Neural cell (in vitro differentiated cells): ENCODE measurements at regions not wholly inside any gene's neighbourhood (a gene's known extent, or its start where the extent isn't known, plus 50 kb on each side); places are given as distances from the start of the nearest gene placed in this dataset.

Source experiments
- CTCF ChIP-seq: fragments of 450-650 bp; IDR thresholded peaks from 2 replicates; pipeline ENCODE4 v1.5.1; 2014; ENCODE audit warnings: antibody characterized with exemption, mild to moderate bottlenecking, moderate library complexity; ENCODE audit not compliant: poor library complexity, severe bottlenecking
- EP300 ChIP-seq: fragments of 450-650 bp; conservative IDR thresholded peaks from 2 replicates; pipeline ENCODE4 v1.6.1; 2014; ENCODE audit warnings: antibody characterized with exemption, mild to moderate bottlenecking, moderate library complexity; ENCODE audit not compliant: poor library complexity, severe bottlenecking
- EZH2 ChIP-seq: fragments of 200-600, 300-800 bp; shearing (Covaris generic), sonication (generic); IDR thresholded peaks from 2 replicates; pipeline ENCODE4 v1.6.1; 2014; ENCODE audit warnings: antibody characterized with exemption, low read length, borderline replicate concordance, mild to moderate bottlenecking; ENCODE audit not compliant: insufficient read depth, poor library complexity, severe bottlenecking
- MXI1 ChIP-seq: fragments of 450-650 bp; conservative IDR thresholded peaks from 2 replicates; pipeline ENCODE4 v1.6.1; 2014; ENCODE audit warnings: antibody characterized with exemption, mild to moderate bottlenecking; ENCODE audit not compliant: poor library complexity, severe bottlenecking
- POLR2AphosphoS5 ChIP-seq: IDR thresholded peaks from 2 replicates; pipeline ENCODE4 v1.6.1; 2012
- REST ChIP-seq: IDR thresholded peaks from 2 replicates; pipeline ENCODE4 v1.6.1; 2012; ENCODE audit warnings: borderline replicate concordance

DNA sequence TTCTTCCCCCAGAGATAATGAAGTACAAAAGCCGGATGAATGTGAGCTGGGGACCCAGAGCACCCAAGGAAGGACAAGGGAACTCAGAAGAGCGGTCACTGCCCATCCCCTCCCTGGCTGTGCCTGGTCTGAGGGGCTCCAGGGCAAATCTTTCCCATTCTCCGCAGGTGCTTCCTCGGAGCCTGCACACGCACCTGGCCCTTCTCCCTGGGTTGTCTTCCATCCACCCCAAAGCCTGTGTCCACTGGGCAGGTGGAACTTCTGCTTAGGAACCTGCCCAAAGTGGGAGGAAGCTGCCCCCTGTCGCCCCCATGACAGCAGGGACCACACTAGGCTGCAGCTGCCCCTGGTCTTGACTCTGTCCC lies 121.0 kb upstream of the FGF3 start:
- no peak for TF ChIP-seq CTCF
- TF ChIP-seq EP300 = no peak
- TF ChIP-seq POLR2AphosphoS5 = no peak
- TF ChIP-seq REST = no peak
- no peak for TF ChIP-seq MXI1
- no peak for TF ChIP-seq EZH2
